ENCODE measurements at regions not wholly inside any gene's neighbourhood (a gene's known extent, or its start where the extent isn't known, plus 50 kb on each side); places are given as distances from the start of the nearest gene placed in this dataset.

GRCh38 chr19:13581576-13581975 is 75.3 kb upstream of the CACNA1A start:
- TF ChIP-seq, protein P1, sequence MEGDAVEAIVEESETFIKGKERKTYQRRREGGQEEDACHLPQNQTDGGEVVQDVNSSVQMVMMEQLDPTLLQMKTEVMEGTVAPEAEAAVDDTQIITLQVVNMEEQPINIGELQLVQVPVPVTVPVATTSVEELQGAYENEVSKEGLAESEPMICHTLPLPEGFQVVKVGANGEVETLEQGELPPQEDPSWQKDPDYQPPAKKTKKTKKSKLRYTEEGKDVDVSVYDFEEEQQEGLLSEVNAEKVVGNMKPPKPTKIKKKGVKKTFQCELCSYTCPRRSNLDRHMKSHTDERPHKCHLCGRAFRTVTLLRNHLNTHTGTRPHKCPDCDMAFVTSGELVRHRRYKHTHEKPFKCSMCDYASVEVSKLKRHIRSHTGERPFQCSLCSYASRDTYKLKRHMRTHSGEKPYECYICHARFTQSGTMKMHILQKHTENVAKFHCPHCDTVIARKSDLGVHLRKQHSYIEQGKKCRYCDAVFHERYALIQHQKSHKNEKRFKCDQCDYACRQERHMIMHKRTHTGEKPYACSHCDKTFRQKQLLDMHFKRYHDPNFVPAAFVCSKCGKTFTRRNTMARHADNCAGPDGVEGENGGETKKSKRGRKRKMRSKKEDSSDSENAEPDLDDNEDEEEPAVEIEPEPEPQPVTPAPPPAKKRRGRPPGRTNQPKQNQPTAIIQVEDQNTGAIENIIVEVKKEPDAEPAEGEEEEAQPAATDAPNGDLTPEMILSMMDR (IDR thresholded peaks at IDR 0.05; ENCODE audit: borderline replicate concordance, control extremely low read depth, extremely low read depth, insufficient read depth, missing control alignments): no peak
- in situ Hi-C loops (cut with MboI; ENCODE audit: low sequenced_read_pairs, unreplicated experiment): loop anchor here (10.0 kb wide), 1 partner anchor 297 kb away; no protein-coding TSS in a partner anchor
- DNase-seq (ENCODE audit: low spot score): no peak

- in situ Hi-C loops (cut with MboI; ENCODE audit: low sequenced_read_pairs, unreplicated experiment): loop anchor here (10.0 kb wide), 1 partner anchor 295 kb away; no protein-coding TSS in a partner anchor
- no peak for DNase-seq (ENCODE audit: low spot score)
- TF ChIP-seq, protein P1 (IDR thresholded peaks at IDR 0.05; ENCODE audit: borderline replicate concordance, control extremely low read depth, extremely low read depth, insufficient read depth, missing control alignments): no peak
These were observed 73.2 kb upstream of the CACNA1A start for GRCh38 chr19:13579388-13580060.

- in situ Hi-C loops (cut with MboI; ENCODE audit: low sequenced_read_pairs, unreplicated experiment): no loop called here
- TF ChIP-seq, protein P1 (IDR thresholded peaks at IDR 0.05; ENCODE audit: borderline replicate concordance, control extremely low read depth, extremely low read depth, insufficient read depth, missing control alignments): no peak
- no peak for DNase-seq (ENCODE audit: low spot score)
These were observed 70.4 kb upstream of the CACNA1A start for GRCh38 chr19:13576726-13577125.

GRCh38 chr19:13574933-13575332 is 68.7 kb upstream of the CACNA1A start:
- in situ Hi-C loops (cut with MboI; ENCODE audit: low sequenced_read_pairs, unreplicated experiment): no loop called here
- DNase-seq (ENCODE audit: low spot score): no peak
- TF ChIP-seq, protein P1 (IDR thresholded peaks at IDR 0.05; ENCODE audit: borderline replicate concordance, control extremely low read depth, extremely low read depth, insufficient read depth, missing control alignments): no peak

DNA sequence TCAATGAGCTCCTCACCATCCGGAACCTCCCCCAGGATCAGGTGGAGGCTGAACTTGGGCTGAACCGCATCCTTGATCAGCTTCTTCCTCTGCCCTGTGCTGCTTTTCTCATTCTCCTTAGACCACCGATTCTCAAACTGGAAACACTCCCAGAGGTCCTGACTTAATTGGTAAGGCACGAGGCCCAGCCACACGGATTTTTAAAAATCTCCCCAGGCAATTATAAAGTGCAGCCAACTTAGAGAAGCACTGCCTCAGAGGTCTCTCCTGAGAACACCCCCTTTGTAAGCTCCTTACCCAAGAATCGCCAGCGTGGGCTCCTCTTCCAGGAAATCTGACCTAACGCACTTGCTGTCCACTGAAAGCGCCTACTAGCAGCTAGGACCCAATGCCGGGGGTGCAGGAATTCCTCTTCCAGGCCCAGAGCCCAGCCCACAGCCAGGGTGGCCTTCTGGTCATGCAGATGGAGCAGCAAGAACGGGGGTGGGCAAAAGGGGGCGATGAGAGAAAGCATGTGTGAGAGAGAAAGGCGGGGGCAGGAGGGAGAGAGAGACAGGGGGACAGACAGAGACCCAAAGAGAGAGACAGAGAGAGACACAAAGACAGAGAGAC is 66.9 kb upstream of the CACNA1A start:
- no peak for DNase-seq (ENCODE audit: low spot score)
- in situ Hi-C loops (cut with MboI; ENCODE audit: low sequenced_read_pairs, unreplicated experiment): no loop called here
- TF ChIP-seq, protein P1 (IDR thresholded peaks at IDR 0.05; ENCODE audit: borderline replicate concordance, control extremely low read depth, extremely low read depth, insufficient read depth, missing control alignments): no peak

- DNase-seq (ENCODE audit: low spot score): no peak
- in situ Hi-C loops (cut with MboI; ENCODE audit: low sequenced_read_pairs, unreplicated experiment): no loop called here
- TF ChIP-seq, protein P1 (IDR thresholded peaks at IDR 0.05; ENCODE audit: borderline replicate concordance, control extremely low read depth, extremely low read depth, insufficient read depth, missing control alignments): no peak
These were observed 55.2 kb upstream of the CACNA1A start for GRCh38 chr19:13561461-13561860.

Measured in GM13976 (cell line).